ENCODE measurements at regions not wholly inside any gene's neighbourhood (a gene's known extent, or its start where the extent isn't known, plus 50 kb on each side); places are given as distances from the start of the nearest gene placed in this dataset.

DNA sequence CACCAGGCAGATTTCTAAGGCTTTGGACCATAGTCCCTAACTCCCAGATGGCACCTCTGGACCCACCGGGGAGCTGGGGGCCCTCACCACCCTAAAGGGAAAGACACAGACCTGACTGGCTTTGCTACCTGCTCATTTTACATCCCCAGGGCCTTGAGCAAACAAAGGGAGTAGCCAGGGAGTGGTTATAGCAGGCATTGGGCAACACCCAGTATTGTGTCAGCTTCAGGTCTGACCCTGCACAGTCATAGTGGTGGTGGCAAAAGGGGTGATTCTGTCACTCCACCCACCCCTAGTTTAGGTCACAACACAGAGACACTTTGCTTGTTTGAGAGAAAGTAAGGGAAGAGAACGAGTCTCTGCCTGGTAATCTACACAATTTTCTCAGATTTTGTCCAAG, 352.5 kb downstream of the DIPK2A start:
- Mint-ChIP-seq H3K27me3 (peaks cover 3% of the 10 kb centered on the region), H3K4me1 (ENCODE audit: unreplicated experiment) (no peaks in the 10 kb centered on the region), H3K9me3 (peaks cover 11% of the 10 kb centered on the region), H3K27ac (peak overlapping the region; percentile 37), H3K4me3 (no peak overlapping the region), H3K36me3 (no peaks in the 10 kb centered on the region)
- DNase-seq (ENCODE audit: extremely low spot score, unreplicated experiment): no peak
- TF ChIP-seq, protein P1, sequence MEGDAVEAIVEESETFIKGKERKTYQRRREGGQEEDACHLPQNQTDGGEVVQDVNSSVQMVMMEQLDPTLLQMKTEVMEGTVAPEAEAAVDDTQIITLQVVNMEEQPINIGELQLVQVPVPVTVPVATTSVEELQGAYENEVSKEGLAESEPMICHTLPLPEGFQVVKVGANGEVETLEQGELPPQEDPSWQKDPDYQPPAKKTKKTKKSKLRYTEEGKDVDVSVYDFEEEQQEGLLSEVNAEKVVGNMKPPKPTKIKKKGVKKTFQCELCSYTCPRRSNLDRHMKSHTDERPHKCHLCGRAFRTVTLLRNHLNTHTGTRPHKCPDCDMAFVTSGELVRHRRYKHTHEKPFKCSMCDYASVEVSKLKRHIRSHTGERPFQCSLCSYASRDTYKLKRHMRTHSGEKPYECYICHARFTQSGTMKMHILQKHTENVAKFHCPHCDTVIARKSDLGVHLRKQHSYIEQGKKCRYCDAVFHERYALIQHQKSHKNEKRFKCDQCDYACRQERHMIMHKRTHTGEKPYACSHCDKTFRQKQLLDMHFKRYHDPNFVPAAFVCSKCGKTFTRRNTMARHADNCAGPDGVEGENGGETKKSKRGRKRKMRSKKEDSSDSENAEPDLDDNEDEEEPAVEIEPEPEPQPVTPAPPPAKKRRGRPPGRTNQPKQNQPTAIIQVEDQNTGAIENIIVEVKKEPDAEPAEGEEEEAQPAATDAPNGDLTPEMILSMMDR (conservative IDR thresholded peaks at IDR 0.05): no peak

GRCh38 chr3:144332868-144333267, 361.2 kb downstream of the DIPK2A start:
- no peak overlapping the region for H3K4me3 Mint-ChIP-seq
- no peaks in the 10 kb centered on the region for H3K27me3 Mint-ChIP-seq
- H3K9me3 Mint-ChIP-seq: no peaks in the 10 kb centered on the region
- H3K36me3 Mint-ChIP-seq: peaks cover 3% of the 10 kb centered on the region
- TF ChIP-seq, protein P1 (conservative IDR thresholded peaks at IDR 0.05): no peak
- DNase-seq (ENCODE audit: extremely low spot score, unreplicated experiment): no peak
- no peaks in the 10 kb centered on the region for H3K4me1 Mint-ChIP-seq (ENCODE audit: unreplicated experiment)
- H3K27ac Mint-ChIP-seq: no peak overlapping the region

DNA sequence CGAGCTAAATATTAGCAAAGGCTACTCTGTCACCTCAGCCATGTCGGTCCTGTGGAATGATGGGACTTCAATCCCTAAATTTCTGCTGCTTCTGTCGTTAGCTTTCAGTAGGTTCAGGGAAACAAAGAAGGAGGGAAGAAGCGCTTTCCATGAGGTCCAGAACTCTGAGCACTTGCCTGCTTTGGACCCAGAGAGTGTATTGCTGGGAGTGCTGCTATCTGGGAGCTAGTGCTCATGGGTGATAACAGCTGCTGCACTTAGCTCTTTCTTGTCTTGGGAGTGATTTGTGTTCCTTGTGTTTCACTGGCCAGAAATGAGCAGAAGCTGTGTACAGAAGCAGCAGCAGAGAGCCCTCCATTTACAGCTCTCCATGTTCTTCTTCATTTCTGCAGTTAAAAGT, 369.8 kb downstream of the DIPK2A start:
- Mint-ChIP-seq H3K9me3 (no peaks in the 10 kb centered on the region), H3K4me1 (ENCODE audit: unreplicated experiment) (peaks cover 15% of the 10 kb centered on the region), H3K27ac (peak overlapping the region; percentile 13), H3K4me3 (no peak overlapping the region), H3K27me3 (no peaks in the 10 kb centered on the region), H3K36me3 (no peaks in the 10 kb centered on the region)
- DNase-seq (ENCODE audit: extremely low spot score, unreplicated experiment): no peak
- TF ChIP-seq, protein P1 (conservative IDR thresholded peaks at IDR 0.05): no peak

DNA sequence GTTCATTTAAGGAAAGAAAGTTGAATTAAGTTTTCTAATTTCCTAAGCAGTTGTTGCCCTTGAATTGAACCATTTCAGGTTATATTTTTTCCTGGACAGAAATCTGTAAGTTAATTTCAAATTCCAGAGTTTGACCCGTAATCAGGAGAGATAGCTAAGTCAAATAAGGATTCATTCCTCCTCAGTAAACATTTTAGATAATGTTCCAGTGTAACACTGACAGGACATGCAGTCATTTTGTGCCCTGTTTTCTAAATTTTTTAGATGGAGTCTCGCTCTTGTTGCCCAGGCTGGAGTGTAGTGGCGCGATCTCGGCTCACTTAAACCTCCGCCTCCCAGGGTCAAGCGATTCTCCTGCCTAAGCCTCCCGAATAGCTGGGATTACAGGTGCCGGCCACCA, 371.7 kb downstream of the DIPK2A start:
- no peak overlapping the region for H3K27ac Mint-ChIP-seq
- H3K36me3 Mint-ChIP-seq: no peaks in the 10 kb centered on the region
- DNase-seq (ENCODE audit: extremely low spot score, unreplicated experiment): no peak
- peaks cover 15% of the 10 kb centered on the region for H3K4me1 Mint-ChIP-seq (ENCODE audit: unreplicated experiment)
- no peaks in the 10 kb centered on the region for H3K9me3 Mint-ChIP-seq
- H3K4me3 Mint-ChIP-seq: no peak overlapping the region
- TF ChIP-seq, protein P1 (conservative IDR thresholded peaks at IDR 0.05): no peak
- H3K27me3 Mint-ChIP-seq: no peaks in the 10 kb centered on the region

- no peaks in the 10 kb centered on the region for H3K36me3 Mint-ChIP-seq
- no peak for DNase-seq (ENCODE audit: extremely low spot score, unreplicated experiment)
- no peaks in the 10 kb centered on the region for H3K27me3 Mint-ChIP-seq
Measured at GRCh38 chr3:144343777-144344176, 372.2 kb downstream of the DIPK2A start.

More at GRCh38 chr3:144343777-144344176, 372.2 kb downstream of the DIPK2A start:
- Mint-ChIP-seq H3K4me3 (no peak overlapping the region), H3K4me1 (ENCODE audit: unreplicated experiment) (peaks cover 15% of the 10 kb centered on the region), H3K27ac (no peak overlapping the region), H3K9me3 (no peaks in the 10 kb centered on the region)
- TF ChIP-seq, protein P1 (conservative IDR thresholded peaks at IDR 0.05): no peak
